Heart left ventricle (tissue), 16 donors: ENCODE measurements at regions not wholly inside any gene's neighbourhood (a gene's known extent, or its start where the extent isn't known, plus 50 kb on each side); places are given as distances from the start of the nearest gene placed in this dataset.

Experiments used
- ATAC-seq, 4 donors: fragments of 200-7000 bp; cut with Tn5 transposase; one replicate each; pipeline ENCODE4 v1.9.1; 2020 to 2022; ENCODE audit warnings: moderate library complexity in 4 of 4, mild to moderate bottlenecking in 3 of 4, moderate number of reproducible peaks in 1 of 4
- DNase-seq, 5 donors: peaks; one replicate each; pipeline ENCODE4 v3.0.0-alpha.2; 2020
- H3K27ac ChIP-seq, 12 donors: fragments of 200-600 bp; sonication (generic) in 4 of 12; one replicate each; pipeline versions ENCODE4 v1.5.0 to v1.8.0; 2016 to 2022; ENCODE audit warnings: mild to moderate bottlenecking in 2 of 12
- H3K27me3 ChIP-seq, 9 donors: fragments of 200-600 bp; sonication (generic) in 2 of 9; one replicate each; pipeline versions ENCODE4 v1.5.1 to v1.8.0; 2016 to 2022; ENCODE audit warnings: mild to moderate bottlenecking in 3 of 9
- H3K36me3 ChIP-seq, 9 donors: fragments of 200-600 bp; sonication (generic) in 2 of 9; one replicate each; pipeline versions ENCODE4 v1.5.0 to v1.8.0; 2018 to 2022; ENCODE audit warnings: mild to moderate bottlenecking in 2 of 9
- H3K4me1 ChIP-seq, 12 donors: fragments of 200-600 bp; sonication (generic) in 4 of 12; one replicate each; pipeline versions ENCODE4 v1.5.0 to v1.8.0; 2016 to 2022; ENCODE audit warnings: mild to moderate bottlenecking in 3 of 12
- H3K4me3 ChIP-seq, 12 donors: fragments of 200-600 bp; sonication (generic) in 4 of 12; one replicate each; pipeline versions ENCODE4 v1.5.0 to v1.8.0; 2017 to 2022; ENCODE audit warnings: mild to moderate bottlenecking in 9 of 12, moderate library complexity in 4 of 12
- H3K9me3 ChIP-seq, 12 donors: fragments of 200-600 bp; sonication (generic) in 4 of 12; one replicate each; pipeline versions ENCODE4 v1.5.0 to v1.8.0; 2016 to 2022; ENCODE audit warnings: mild to moderate bottlenecking in 1 of 12
- CTCF ChIP-seq, 12 donors: fragments of 200-600 bp; sonication (generic) in 4 of 12; IDR thresholded peaks; one replicate each; pipeline versions ENCODE4 v1.5.0 to v1.8.0; 2018 to 2022; ENCODE audit warnings: antibody characterized with exemption in 12 of 12, mild to moderate bottlenecking in 5 of 12
- POLR2A ChIP-seq, 2 donors: fragments of 450-650 bp; IDR thresholded peaks; one replicate each; pipeline ENCODE4 v1.6.1; 2017; ENCODE audit warnings: antibody characterized with exemption in 2 of 2, mild to moderate bottlenecking in 2 of 2, moderate library complexity in 2 of 2
- WGBS, 4 donors: extraction: QIAGEN DNeasy Blood & Tissue Kit in 2 of 4; methylation state at CpG; one replicate each; pipeline versions ENCODE4 v1.1.5 to v1.1.7; 2013 to 2018; 5-methylcytosine and 5-hydroxymethylcytosine counted together
- intact Hi-C, 10 donors: fragments of 100-400 bp; cut with DNase I; formaldehyde crosslinking; loops; one replicate each; pipeline versions ENCODE4 v1.11.1 to v1.14.2; 2022
- donor health status: ischemic (EF 13 %, LVEDD 7.1; RV severe dilation, severe dysfunction).
- donor health status: healthy with polysubstance abuse.
- donor health status: DM: no; HTN: yes; CAD: no.
- donor health status: DM: no; HTN: no; CAD: no.
- donor health status: ischemic (EF 25% LVEDD 6.9; RV normal size, moderate dysfunction).
- donor health status: ischemic (EF 25% LVEDD 5.7; RV mildly dilated, moderate dysfunction).
- donor health status: healthy.
- donor health status: DM: yes; HTN: yes; CAD: no.
- donor health status: ischemic (EF 35%, LVEDD 5.7; RV mildly dilated, moderate dysfunction).
- donor health status: nonischemic (EF 11% LVEDD 7.7; RV severe dilation, severe dysfunction).
- donor health status: DM: yes; HTN: yes; CAD: no.
- donor health status: PGD.
- donor health status: ischemic (EF 29% LVEDD 5.4; RV normal size, mild dysfunction).
- donor health status: nonischemic (EF 23%, LVEDD 6.1; RV moderate dilation, normal function).

GRCh38 chr2:151025816-151026215 lies 235.8 kb downstream of the RBM43 start:
- H3K27me3 ChIP-seq = no peaks in the 10 kb centered on the region
- no peak overlapping the region for H3K27ac ChIP-seq
- no peaks in the 10 kb centered on the region for H3K4me1 ChIP-seq
- WGBS, 4 donors = 78 to 85% (median 79%) methylated on average over 1 of the region's 1 CpG
- DNase-seq (no peak), ATAC-seq (no peak)
- no peak for TF ChIP-seq POLR2A (IDR thresholded peaks at IDR 0.05)
- no peak for TF ChIP-seq CTCF (IDR thresholded peaks at IDR 0.05)
- no peaks in the 10 kb centered on the region for H3K9me3 ChIP-seq
- intact Hi-C loops = loop anchor here in 1 of 10 donors (2.0 kb wide), 1 partner anchor 47 kb away; no protein-coding TSS in a partner anchor
- no peaks in the 10 kb centered on the region for H3K36me3 ChIP-seq
- no peak overlapping the region for H3K4me3 ChIP-seq

DNA sequence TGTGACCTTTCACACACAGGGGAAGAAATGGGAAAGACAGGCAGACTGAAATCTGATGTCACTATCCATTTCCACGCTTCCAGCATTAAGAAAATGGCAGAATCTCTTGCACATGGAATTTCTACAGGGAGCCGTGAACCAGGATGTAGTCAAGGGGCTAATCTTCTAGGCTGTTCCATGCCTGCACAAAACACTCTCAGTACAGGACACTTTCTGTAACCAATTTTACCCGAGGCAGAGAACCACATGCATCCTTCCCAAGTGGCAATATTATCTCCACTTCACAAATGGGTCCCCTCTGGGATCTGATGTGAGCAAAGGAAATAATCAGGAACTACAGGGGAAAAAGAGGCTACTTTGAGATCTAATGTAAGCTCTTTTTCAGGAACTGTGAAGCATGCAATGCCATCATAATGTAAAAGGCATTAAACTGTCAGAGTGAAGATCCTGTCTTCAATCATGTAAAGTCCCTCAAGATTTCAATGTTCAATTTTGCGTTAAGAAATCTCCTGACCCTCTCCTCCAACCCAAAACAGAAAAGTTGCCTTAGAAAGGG lies 236.9 kb downstream of the RBM43 start:
- Histone ChIP-seq H3K27ac (no peak overlapping the region), H3K27me3 (no peaks in the 10 kb centered on the region), H3K4me3 (no peak overlapping the region), H3K4me1 (no peaks in the 10 kb centered on the region), H3K36me3 (no peaks in the 10 kb centered on the region), H3K9me3 (no peaks in the 10 kb centered on the region)
- intact Hi-C loops = no loop called here
- 49 to 56% (median 51%) methylated on average over 4 of the region's 4 CpGs for WGBS, 4 donors
- TF ChIP-seq CTCF (IDR thresholded peaks at IDR 0.05) = no peak
- no peak for TF ChIP-seq POLR2A (IDR thresholded peaks at IDR 0.05)
- DNase-seq (no peak), ATAC-seq (no peak)

DNA sequence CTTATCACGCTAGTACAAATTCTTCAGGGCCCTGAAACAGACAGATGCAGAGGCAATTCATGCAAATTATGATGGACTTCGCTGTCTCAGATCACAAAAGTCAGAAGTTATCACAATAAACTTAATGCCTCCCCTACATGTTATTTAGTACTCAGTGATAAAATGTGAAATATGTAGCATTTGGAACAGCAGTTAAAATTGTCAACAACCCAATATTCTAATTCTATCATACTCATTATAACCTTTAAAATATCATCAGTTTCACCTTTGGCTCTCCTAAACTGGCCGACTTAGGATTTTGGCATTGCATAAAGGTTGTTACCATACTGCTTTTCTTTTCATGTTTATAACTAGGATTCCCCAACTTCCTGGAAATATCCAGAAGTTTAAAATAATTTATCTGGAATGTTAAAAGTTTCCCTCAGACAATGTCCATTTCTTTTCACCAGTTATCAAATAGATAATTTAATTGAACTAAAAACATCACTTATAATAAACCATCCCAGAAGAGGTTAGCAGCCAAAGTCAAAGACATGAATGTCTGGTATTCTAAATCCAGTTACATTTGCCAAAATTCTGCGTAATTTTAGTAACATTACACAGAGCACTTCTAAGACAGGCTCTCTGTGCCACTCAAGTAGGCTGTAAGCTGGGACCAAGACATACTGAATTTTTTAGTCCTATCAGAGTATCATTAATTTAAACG lies 239.8 kb downstream of the RBM43 start:
- no peak for TF ChIP-seq POLR2A (IDR thresholded peaks at IDR 0.05)
- no peak for TF ChIP-seq CTCF (IDR thresholded peaks at IDR 0.05)
- ATAC-seq (peak in 1 of 4 donors; percentile 34), DNase-seq (no peak)
- no peaks in the 10 kb centered on the region for H3K27me3 ChIP-seq
- no peak overlapping the region for H3K27ac ChIP-seq
- peaks cover 0 to 6% (median 0%) of the 10 kb centered on the region in 12 donors for H3K9me3 ChIP-seq
- no peak overlapping the region for H3K4me3 ChIP-seq
- no peaks in the 10 kb centered on the region for H3K4me1 ChIP-seq
- intact Hi-C loops = no loop called here
- 54 to 61% (median 57%) methylated on average over 5 of the region's 5 CpGs for WGBS, 4 donors
- H3K36me3 ChIP-seq = no peaks in the 10 kb centered on the region

GRCh38 chr2:151020411-151020810 lies 241.3 kb downstream of the RBM43 start:
- TF ChIP-seq POLR2A (IDR thresholded peaks at IDR 0.05) (no peak), CTCF (IDR thresholded peaks at IDR 0.05) (no peak)
- ATAC-seq = no peak
- H3K27me3 ChIP-seq = no peaks in the 10 kb centered on the region
- H3K4me3 ChIP-seq = no peak overlapping the region
- no peaks in the 10 kb centered on the region for H3K4me1 ChIP-seq
- peaks cover 0 to 6% (median 0%) of the 10 kb centered on the region in 12 donors for H3K9me3 ChIP-seq
- no peak overlapping the region for H3K27ac ChIP-seq
- no peaks in the 10 kb centered on the region for H3K36me3 ChIP-seq
- no peak for DNase-seq
- WGBS, 4 donors = 70 to 82% (median 79%) methylated on average over 2 of the region's 2 CpGs
- intact Hi-C loops = no loop called here
